Tibial nerve (tissue), 4 donors: ENCODE measurements at regions not wholly inside any gene's neighbourhood (a gene's known extent, or its start where the extent isn't known, plus 50 kb on each side); places are given as distances from the start of the nearest gene placed in this dataset.

ENCODE experiments used
- CTCF ChIP-seq, 5 experiments: fragments of 200-600 bp in 3 of 5; fragments of 450-650 bp in 2 of 5; sonication (generic) in 3 of 5; IDR thresholded peaks; one replicate each; pipeline ENCODE4 v1.5.1; 2016 to 2019; ENCODE audit warnings: antibody characterized with exemption in 5 of 5, mild to moderate bottlenecking in 3 of 5, moderate library complexity in 2 of 5
- EP300 ChIP-seq, 2 donors: sonication (generic); formaldehyde crosslinking; IDR thresholded peaks; one replicate each; pipeline ENCODE4 v1.6.1; 2017; ENCODE audit warnings: antibody characterized with exemption in 2 of 2, mild to moderate bottlenecking in 1 of 2
- POLR2A ChIP-seq, 2 donors: fragments of 450-650 bp; IDR thresholded peaks; one replicate each; pipeline ENCODE4 v1.6.1; 2017; ENCODE audit warnings: antibody characterized with exemption in 2 of 2, mild to moderate bottlenecking in 2 of 2, moderate library complexity in 2 of 2

- TF ChIP-seq CTCF (IDR thresholded peaks at IDR 0.05) (no peak), POLR2A (IDR thresholded peaks at IDR 0.05) (no peak), EP300 (IDR thresholded peaks at IDR 0.05) (no peak)
These were observed 337.0 kb downstream of the MBD2 start for GRCh38 chr18:53887447-53887846.
